H1 (cell line): ENCODE measurements at regions not wholly inside any gene's neighbourhood (a gene's known extent, or its start where the extent isn't known, plus 50 kb on each side); places are given as distances from the start of the nearest gene placed in this dataset.

Experiments
- POLR2A ChIP-seq, 2 experiments: IDR thresholded peaks; 1 replicate in 1 of 2; 2 replicates in 1 of 2; pipeline ENCODE4 v1.6.1; 2011; ENCODE audit warnings: low read depth in 2 of 2, low read length in 2 of 2, mild to moderate bottlenecking in 2 of 2; ENCODE audit errors: control extremely low read depth in 1 of 2
- SP1 ChIP-seq: IDR thresholded peaks from 2 replicates; pipeline ENCODE4 v1.6.1; 2011; ENCODE audit warnings: low read depth, low read length
- USF2 ChIP-seq: IDR thresholded peaks from 2 replicates; pipeline ENCODE4 v1.6.1; 2011; ENCODE audit warnings: low read length, improper control_type of control experiment
- TF ChIP-seq, protein P1 (sequence below), 3 experiments: IDR thresholded peaks; 1 replicate in 2 of 3; 2 replicates in 1 of 3; pipeline versions ENCODE4 v1.5.1 to v1.6.1; 2011; ENCODE audit warnings: low read length in 3 of 3, mild to moderate bottlenecking in 3 of 3, inconsistent platforms in 2 of 3, low read depth in 1 of 3, moderate library complexity in 1 of 3; ENCODE audit not compliant: insufficient read depth in 1 of 3; ENCODE audit errors: control extremely low read depth in 1 of 3

DNA sequence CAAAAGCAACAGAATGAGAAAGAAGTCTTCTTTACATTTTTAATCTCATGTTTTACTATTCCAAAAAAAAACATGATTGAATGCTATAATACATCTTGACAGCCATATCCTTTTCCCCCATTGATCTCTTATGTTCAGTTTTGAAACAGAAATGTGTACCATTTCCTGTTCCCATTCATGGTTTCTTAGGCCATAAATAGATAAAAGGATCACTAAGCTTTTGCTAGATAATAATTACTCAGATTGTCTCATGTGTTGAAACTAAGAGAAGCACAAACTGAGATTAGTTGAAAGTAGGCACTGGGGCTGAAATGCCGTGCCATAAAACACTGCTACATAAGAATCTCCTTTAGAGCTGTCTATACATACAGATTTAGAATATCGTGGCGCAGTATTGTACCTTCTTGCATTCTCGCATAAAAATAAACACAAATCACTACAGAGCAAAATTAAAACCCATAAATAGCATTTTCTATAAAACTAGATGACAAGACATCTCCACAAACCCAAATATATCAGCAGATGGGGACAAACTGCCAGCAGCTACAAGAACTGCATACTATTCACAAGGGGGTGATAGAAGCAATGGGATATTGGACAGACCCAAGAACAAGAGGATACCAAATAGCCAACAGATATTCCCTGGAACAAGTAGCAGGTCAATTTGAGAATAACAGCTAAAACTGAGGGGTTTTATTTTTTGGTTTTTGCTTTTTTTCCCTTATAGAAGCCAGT is 405.3 kb upstream of the PRMT6 start:
- no peak for TF ChIP-seq SP1
- TF ChIP-seq, protein P1, sequence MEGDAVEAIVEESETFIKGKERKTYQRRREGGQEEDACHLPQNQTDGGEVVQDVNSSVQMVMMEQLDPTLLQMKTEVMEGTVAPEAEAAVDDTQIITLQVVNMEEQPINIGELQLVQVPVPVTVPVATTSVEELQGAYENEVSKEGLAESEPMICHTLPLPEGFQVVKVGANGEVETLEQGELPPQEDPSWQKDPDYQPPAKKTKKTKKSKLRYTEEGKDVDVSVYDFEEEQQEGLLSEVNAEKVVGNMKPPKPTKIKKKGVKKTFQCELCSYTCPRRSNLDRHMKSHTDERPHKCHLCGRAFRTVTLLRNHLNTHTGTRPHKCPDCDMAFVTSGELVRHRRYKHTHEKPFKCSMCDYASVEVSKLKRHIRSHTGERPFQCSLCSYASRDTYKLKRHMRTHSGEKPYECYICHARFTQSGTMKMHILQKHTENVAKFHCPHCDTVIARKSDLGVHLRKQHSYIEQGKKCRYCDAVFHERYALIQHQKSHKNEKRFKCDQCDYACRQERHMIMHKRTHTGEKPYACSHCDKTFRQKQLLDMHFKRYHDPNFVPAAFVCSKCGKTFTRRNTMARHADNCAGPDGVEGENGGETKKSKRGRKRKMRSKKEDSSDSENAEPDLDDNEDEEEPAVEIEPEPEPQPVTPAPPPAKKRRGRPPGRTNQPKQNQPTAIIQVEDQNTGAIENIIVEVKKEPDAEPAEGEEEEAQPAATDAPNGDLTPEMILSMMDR (IDR thresholded peaks at IDR 0.05; ENCODE audit: control extremely low read depth in 1 of 3, insufficient read depth in 1 of 3, low read depth in 1 of 3, low read length in 3 of 3) = no peak
- no peak for TF ChIP-seq USF2
- no peak for TF ChIP-seq POLR2A (IDR thresholded peaks at IDR 0.05; ENCODE audit: control extremely low read depth in 1 of 2, low read depth in 2 of 2, low read length in 2 of 2)
